Cerebellar cortex (tissue), 1 donor: ENCODE measurements at regions not wholly inside any gene's neighbourhood (a gene's known extent, or its start where the extent isn't known, plus 50 kb on each side); places are given as distances from the start of the nearest gene placed in this dataset.
"Not testable (repeated sequence)": the region's sequence is repeated elsewhere in the genome, so short reads cannot be mapped to it uniquely, and the experiment has no call there.

Experiments
- DNase-seq: peaks from one replicate; pipeline ENCODE4 v3.0.0-alpha.2; 2015; ENCODE audit warnings: low spot score

GRCh38 chr5:106986006-106986405 is 684.7 kb downstream of the EFNA5 start:
- no peak for DNase-seq

- no peak for DNase-seq
These were observed 685.6 kb downstream of the EFNA5 start for GRCh38 chr5:106985174-106985573.

GRCh38 chr5:106979178-106979577 is 691.6 kb downstream of the EFNA5 start:
- DNase-seq = not testable (repeated sequence)

- DNase-seq = not testable (repeated sequence)
These were observed 692.1 kb downstream of the EFNA5 start for GRCh38 chr5:106978582-106979165.

- DNase-seq = no peak
These were observed 694.4 kb downstream of the EFNA5 start for GRCh38 chr5:106976363-106976762.

GRCh38 chr5:106974272-106974671 is 696.5 kb downstream of the EFNA5 start:
- no peak for DNase-seq

- no peak for DNase-seq
These were observed 703.9 kb downstream of the EFNA5 start for GRCh38 chr5:106966686-106967315.

GRCh38 chr5:106964132-106964531 is 706.6 kb downstream of the EFNA5 start:
- DNase-seq = no peak

- DNase-seq = no peak
These were observed 707.1 kb downstream of the EFNA5 start for GRCh38 chr5:106963630-106964029.

GRCh38 chr5:106962464-106963230 is 708.1 kb downstream of the EFNA5 start:
- DNase-seq = no peak

- no peak for DNase-seq
These were observed 711.4 kb downstream of the EFNA5 start for GRCh38 chr5:106959387-106959786.

GRCh38 chr5:106957336-106957735 is 713.4 kb downstream of the EFNA5 start:
- no peak for DNase-seq

GRCh38 chr5:106956886-106957285 is 713.9 kb downstream of the EFNA5 start:
- DNase-seq = no peak

- DNase-seq = no peak
These were observed 714.5 kb downstream of the EFNA5 start for GRCh38 chr5:106956187-106956586.

GRCh38 chr5:106940986-106941385 is 729.8 kb downstream of the EFNA5 start:
- no peak for DNase-seq

- no peak for DNase-seq
These were observed 730.4 kb downstream of the EFNA5 start for GRCh38 chr5:106940301-106940846.

- DNase-seq = no peak
These were observed 747.3 kb downstream of the EFNA5 start for GRCh38 chr5:106923409-106923808.

GRCh38 chr5:106921567-106921966 is 749.2 kb downstream of the EFNA5 start:
- no peak for DNase-seq

- no peak for DNase-seq
These were observed 760.3 kb downstream of the EFNA5 start for GRCh38 chr5:106910486-106910885.

GRCh38 chr5:106909716-106910115 is 761.0 kb downstream of the EFNA5 start:
- no peak for DNase-seq

- no peak for DNase-seq
These were observed 762.8 kb downstream of the EFNA5 start for GRCh38 chr5:106907979-106908378.

GRCh38 chr5:106906199-106906598 is 764.5 kb downstream of the EFNA5 start:
- DNase-seq = no peak

GRCh38 chr5:106894964-106895363 is 775.8 kb downstream of the EFNA5 start:
- no peak for DNase-seq
